Neuronal stem cell (in vitro differentiated cells): ENCODE measurements at regions not wholly inside any gene's neighbourhood (a gene's known extent, or its start where the extent isn't known, plus 50 kb on each side); places are given as distances from the start of the nearest gene placed in this dataset.

ENCODE experiments used
- DNase-seq: peaks from one replicate; pipeline ENCODE4 v3.0.0-alpha.2; 2013; ENCODE audit warnings: low spot score
- H2AFZ ChIP-seq: one replicate; pipeline ENCODE4 v1.6.1; 2013; ENCODE audit warnings: mild to moderate bottlenecking, low read length, inconsistent platforms
- H2AK5ac ChIP-seq: 2 replicates; pipeline ENCODE4 v1.6.1; 2013; ENCODE audit warnings: low read depth, mild to moderate bottlenecking, inconsistent platforms, low read length, moderate library complexity, mixed read lengths
- H2BK120ac ChIP-seq: 2 replicates; pipeline ENCODE4 v1.6.1; 2013; ENCODE audit warnings: low read depth, mild to moderate bottlenecking, inconsistent platforms, low read length, moderate library complexity, mixed read lengths
- H2BK12ac ChIP-seq: one replicate; pipeline ENCODE4 v1.6.1; 2013; ENCODE audit warnings: low read length, inconsistent platforms
- H2BK15ac ChIP-seq: 2 replicates; pipeline ENCODE4 v1.6.1; 2013; ENCODE audit warnings: mild to moderate bottlenecking, low read length, inconsistent platforms, mixed read lengths
- H2BK5ac ChIP-seq: one replicate; pipeline ENCODE4 v1.6.1; 2013; ENCODE audit warnings: inconsistent platforms, mild to moderate bottlenecking, low read length, moderate library complexity
- H3K14ac ChIP-seq: one replicate; pipeline ENCODE4 v1.6.1; 2013; ENCODE audit warnings: low read length, inconsistent platforms
- H3K18ac ChIP-seq: 2 replicates; pipeline ENCODE4 v1.6.1; 2013; ENCODE audit warnings: low read length, inconsistent platforms
- H3K23ac ChIP-seq: 2 replicates; pipeline ENCODE4 v1.6.1; 2013; ENCODE audit warnings: low read depth, mild to moderate bottlenecking, mixed read lengths, low read length, inconsistent platforms; ENCODE audit not compliant: poor library complexity
- H3K27ac ChIP-seq: replicated peaks from 3 replicates; pipeline ENCODE4 v1.5.1; 2013; ENCODE audit warnings: low read length, inconsistent platforms
- H3K27me3 ChIP-seq, 3 experiments: 2 replicates each; pipeline ENCODE4 v1.6.1; 2013; ENCODE audit warnings: low read length in 3 of 3, mild to moderate bottlenecking in 2 of 3, inconsistent platforms in 1 of 3, low read depth in 1 of 3, mixed read lengths in 1 of 3, moderate library complexity in 1 of 3; ENCODE audit not compliant: control insufficient read depth in 3 of 3, insufficient read depth in 3 of 3
- H3K36me3 ChIP-seq, 2 donors: replicated peaks in 1 of 2; 2 replicates each; pipeline ENCODE4 v1.6.1; 2013; ENCODE audit warnings: low read length in 2 of 2; ENCODE audit not compliant: control insufficient read depth in 2 of 2, insufficient read depth in 2 of 2
- H3K4ac ChIP-seq: 2 replicates; pipeline ENCODE4 v1.6.1; 2013; ENCODE audit warnings: inconsistent platforms, mild to moderate bottlenecking, low read length, moderate library complexity
- H3K4me1 ChIP-seq, 2 donors: 1 replicate in 1 of 2; 2 replicates in 1 of 2; pipeline ENCODE4 v1.6.1; 2013; ENCODE audit warnings: low read length in 2 of 2, low read depth in 1 of 2; ENCODE audit not compliant: control insufficient read depth in 2 of 2, insufficient read depth in 1 of 2
- H3K4me2 ChIP-seq: one replicate; pipeline ENCODE4 v1.6.1; 2013; ENCODE audit warnings: mild to moderate bottlenecking, low read length, inconsistent platforms; ENCODE audit not compliant: insufficient read depth, poor library complexity, severe bottlenecking
- H3K4me3 ChIP-seq, 2 donors: 2 replicates each; pipeline ENCODE4 v1.5.1; 2013; ENCODE audit warnings: low read length in 2 of 2, mild to moderate bottlenecking in 2 of 2, inconsistent platforms in 1 of 2, moderate library complexity in 1 of 2
- H3K79me1 ChIP-seq: one replicate; pipeline ENCODE4 v1.6.1; 2013; ENCODE audit warnings: low read depth, mild to moderate bottlenecking, inconsistent platforms, low read length, moderate library complexity
- H3K9ac ChIP-seq: one replicate; pipeline ENCODE4 v1.6.1; 2013; ENCODE audit warnings: mild to moderate bottlenecking, low read depth, low read length, inconsistent platforms; ENCODE audit not compliant: poor library complexity
- H3K9me3 ChIP-seq, 2 donors: replicated peaks in 1 of 2; 2 replicates each; pipeline versions ENCODE3 to v1.6.1; 2013; ENCODE audit warnings: low read length in 2 of 2, mild to moderate bottlenecking in 2 of 2, inconsistent platforms in 1 of 2, low read depth in 1 of 2, mixed read lengths in 1 of 2, moderate library complexity in 1 of 2; ENCODE audit not compliant: control insufficient read depth in 2 of 2, insufficient read depth in 1 of 2
- H4K8ac ChIP-seq: one replicate; pipeline ENCODE4 v1.6.1; 2013; ENCODE audit warnings: low read depth, mild to moderate bottlenecking, inconsistent platforms, low read length, moderate library complexity
- H4K91ac ChIP-seq: one replicate; pipeline ENCODE4 v1.6.1; 2013; ENCODE audit warnings: low read length, low read depth, mild to moderate bottlenecking, inconsistent platforms; ENCODE audit not compliant: poor library complexity
- WGBS, 2 donors: extraction: QIAGEN DNeasy Blood & Tissue Kit; methylation state at CpG; one replicate each; pipeline ENCODE4 v1.1.7; 2013; ENCODE audit warnings: missing lambda C conversion rate in 2 of 2, mixed read lengths in 1 of 2; ENCODE audit not compliant: insufficient read length in 2 of 2, insufficient replicate concordance in 1 of 2; ENCODE audit errors: extremely low coverage in 2 of 2; 5-methylcytosine and 5-hydroxymethylcytosine counted together

DNA sequence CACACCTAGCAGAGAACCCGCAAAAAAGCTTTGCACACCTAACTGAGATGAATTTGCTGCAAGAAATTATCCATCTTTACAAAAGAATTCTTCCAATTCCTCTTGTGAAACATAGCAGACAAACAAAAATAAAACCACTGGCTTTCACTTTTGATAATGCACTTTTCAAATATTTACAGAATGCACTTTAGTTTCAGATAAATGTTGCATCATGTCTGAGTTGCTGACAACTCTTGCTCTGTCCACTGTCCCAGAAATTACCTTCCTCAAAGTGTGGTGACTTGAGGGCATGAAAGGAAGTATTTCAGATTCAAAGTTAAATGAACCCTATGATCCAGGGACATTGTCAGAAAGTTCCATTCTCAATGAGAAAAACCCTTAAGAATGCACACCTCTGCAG is 256.2 kb upstream of the PARD3B start:
- no peak overlapping the region for H2BK5ac ChIP-seq
- H3K79me1 ChIP-seq, result no peaks in the 10 kb centered on the region
- H4K91ac ChIP-seq, result no peak overlapping the region
- H3K4me1 ChIP-seq, result peaks cover 3 to 9% of the 10 kb centered on the region in 2 donors
- H3K14ac ChIP-seq, result no peak overlapping the region
- no peak overlapping the region for H3K4ac ChIP-seq
- H3K4me3 ChIP-seq, result no peak overlapping the region
- no peak overlapping the region for H2AFZ ChIP-seq
- H3K9me3 ChIP-seq, result peaks cover 0 to 3% of the 10 kb centered on the region in 2 donors
- no peak overlapping the region for H3K4me2 ChIP-seq
- H3K23ac ChIP-seq, result no peak overlapping the region
- H3K36me3 ChIP-seq, result no peaks in the 10 kb centered on the region
- H3K27ac ChIP-seq, result no peak overlapping the region
- H2BK120ac ChIP-seq, result no peak overlapping the region
- no peak overlapping the region for H4K8ac ChIP-seq
- H2AK5ac ChIP-seq, result no peak overlapping the region
- no peak overlapping the region for H2BK12ac ChIP-seq
- no peak for DNase-seq
- no peak overlapping the region for H3K18ac ChIP-seq
- H3K9ac ChIP-seq, result no peak overlapping the region
- no peak overlapping the region for H2BK15ac ChIP-seq
- no CpG with 5 or more reads among the region's 1 CpG for WGBS, 2 donors
- peaks cover 0 to 2% (median 0%) of the 10 kb centered on the region in 3 experiments for H3K27me3 ChIP-seq

DNA sequence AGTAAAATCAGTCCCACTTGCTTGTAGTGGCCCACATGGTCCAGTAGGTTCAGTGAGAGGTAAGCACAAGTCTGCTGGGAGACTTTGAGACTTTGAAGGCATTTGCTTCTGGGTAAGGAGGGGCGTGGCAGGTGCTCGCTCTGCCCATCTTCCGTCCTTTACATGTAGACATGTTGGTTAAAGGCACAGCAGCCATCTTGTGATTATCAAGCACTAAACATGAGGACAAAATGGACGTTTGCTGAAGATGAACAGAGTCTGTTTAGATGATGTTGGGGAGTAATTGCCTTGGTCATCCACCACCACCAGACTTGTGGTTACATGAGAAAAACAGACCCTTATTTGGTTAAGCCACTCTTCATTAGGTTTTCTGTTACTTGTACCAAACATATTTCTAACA is 252.8 kb upstream of the PARD3B start:
- no peak overlapping the region for H3K27ac ChIP-seq
- H2BK15ac ChIP-seq, result no peak overlapping the region
- H3K9me3 ChIP-seq, result no peaks in the 10 kb centered on the region
- H3K23ac ChIP-seq, result no peak overlapping the region
- no peak overlapping the region for H3K18ac ChIP-seq
- WGBS, 2 donors, result no CpG with 5 or more reads among the region's 4 CpGs
- peak overlapping the region; percentile 31 for H2AFZ ChIP-seq
- no peak overlapping the region for H2AK5ac ChIP-seq
- H3K14ac ChIP-seq, result no peak overlapping the region
- H2BK120ac ChIP-seq, result no peak overlapping the region
- peaks cover 0 to 2% (median 0%) of the 10 kb centered on the region in 3 experiments for H3K27me3 ChIP-seq
- H4K91ac ChIP-seq, result no peak overlapping the region
- no peaks in the 10 kb centered on the region for H3K36me3 ChIP-seq
- H2BK5ac ChIP-seq, result no peak overlapping the region
- no peak overlapping the region for H3K4me2 ChIP-seq
- H3K4me1 ChIP-seq, result peaks cover 11 to 12% of the 10 kb centered on the region in 2 donors
- H3K4ac ChIP-seq, result no peak overlapping the region
- no peaks in the 10 kb centered on the region for H3K79me1 ChIP-seq
- DNase-seq, result no peak
- H2BK12ac ChIP-seq, result no peak overlapping the region
- no peak overlapping the region for H3K4me3 ChIP-seq
- no peak overlapping the region for H4K8ac ChIP-seq
- no peak overlapping the region for H3K9ac ChIP-seq

DNA sequence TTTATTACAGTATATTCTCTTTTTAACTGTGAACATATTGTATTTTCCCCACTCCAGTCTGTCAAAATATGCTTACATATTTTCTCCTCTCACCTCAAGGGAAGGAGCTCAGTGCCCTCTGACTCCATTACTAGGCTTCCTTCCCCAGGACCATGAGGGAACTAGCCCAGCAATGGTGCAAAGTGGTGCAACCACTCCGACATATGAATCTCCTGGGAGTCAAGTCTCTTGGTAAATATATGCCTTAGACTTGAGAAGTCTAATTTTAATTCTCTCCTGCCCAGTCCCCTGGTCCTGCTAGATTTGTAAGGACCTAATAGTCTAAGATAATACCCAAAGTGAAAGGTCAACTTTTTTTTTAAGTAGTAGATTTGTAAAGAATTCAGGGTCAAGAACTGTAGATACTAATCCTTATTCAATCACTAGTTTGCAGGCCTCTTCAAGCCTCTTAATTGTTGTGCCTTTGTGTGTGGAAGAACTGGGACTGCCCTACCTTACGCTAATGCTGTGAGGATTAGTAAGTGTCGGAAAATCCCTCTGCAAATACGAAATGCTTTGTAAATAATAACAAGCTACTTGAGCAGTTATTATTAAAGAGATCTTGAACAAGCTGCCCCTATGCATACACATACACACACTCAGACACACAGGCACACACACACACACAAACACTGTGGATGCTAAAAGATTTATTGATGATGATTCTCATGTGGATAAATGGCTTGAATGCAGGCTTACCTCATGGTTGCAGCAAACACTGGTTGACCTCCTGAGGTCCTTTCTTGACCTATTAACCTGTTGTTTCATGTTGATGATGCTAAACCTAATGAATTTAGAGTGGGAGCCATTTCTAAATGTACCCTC is 251.2 kb upstream of the PARD3B start:
- H3K4me1 ChIP-seq, result peaks cover 12% of the 10 kb centered on the region in 2 donors
- H3K27me3 ChIP-seq, result peaks cover 0 to 2% (median 0%) of the 10 kb centered on the region in 3 experiments
- H3K4me3 ChIP-seq, result no peak overlapping the region
- no peak overlapping the region for H2BK12ac ChIP-seq
- H3K4me2 ChIP-seq, result peak overlapping the region; percentile 35
- H3K9me3 ChIP-seq, result no peaks in the 10 kb centered on the region
- no peak overlapping the region for H3K14ac ChIP-seq
- no peak overlapping the region for H2AFZ ChIP-seq
- no peak overlapping the region for H2BK120ac ChIP-seq
- H3K79me1 ChIP-seq, result no peaks in the 10 kb centered on the region
- peak; percentile 71 for DNase-seq
- H3K9ac ChIP-seq, result no peak overlapping the region
- no peak overlapping the region for H3K4ac ChIP-seq
- H3K18ac ChIP-seq, result no peak overlapping the region
- no peak overlapping the region for H2AK5ac ChIP-seq
- no peak overlapping the region for H2BK5ac ChIP-seq
- no peak overlapping the region for H2BK15ac ChIP-seq
- no peaks in the 10 kb centered on the region for H3K36me3 ChIP-seq
- H3K23ac ChIP-seq, result no peak overlapping the region
- H4K8ac ChIP-seq, result no peak overlapping the region
- no peak overlapping the region for H3K27ac ChIP-seq
- no peak overlapping the region for H4K91ac ChIP-seq
- WGBS, 2 donors, result no CpG with 5 or more reads among the region's 4 CpGs

DNA sequence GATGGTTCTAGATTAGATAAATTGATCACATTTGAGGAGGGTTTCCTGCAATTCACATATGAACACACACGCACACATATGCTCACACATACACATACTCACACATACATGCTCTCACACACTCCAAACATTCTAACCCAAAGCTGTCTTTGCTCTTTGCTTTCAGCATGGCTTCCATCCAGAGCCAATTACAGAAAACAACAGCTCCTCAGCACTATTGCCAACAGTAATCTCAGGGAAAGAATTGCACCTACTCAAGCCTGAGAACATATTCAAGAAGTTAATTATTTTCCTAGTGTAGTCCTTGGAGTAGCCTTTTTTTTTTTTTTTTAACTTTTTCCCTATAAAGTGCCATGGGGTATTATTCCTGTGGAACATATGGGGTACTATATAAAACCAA is 246.9 kb upstream of the PARD3B start:
- H3K4ac ChIP-seq, result no peak overlapping the region
- no peak overlapping the region for H3K14ac ChIP-seq
- no peak overlapping the region for H2AK5ac ChIP-seq
- no peaks in the 10 kb centered on the region for H3K36me3 ChIP-seq
- peaks cover 12 to 14% of the 10 kb centered on the region in 2 donors for H3K4me1 ChIP-seq
- H3K18ac ChIP-seq, result no peak overlapping the region
- H3K4me2 ChIP-seq, result no peak overlapping the region
- no peak overlapping the region for H2BK5ac ChIP-seq
- H3K9ac ChIP-seq, result no peak overlapping the region
- no peak overlapping the region for H3K23ac ChIP-seq
- no peak overlapping the region for H4K8ac ChIP-seq
- H3K9me3 ChIP-seq, result no peaks in the 10 kb centered on the region
- no peak overlapping the region for H2AFZ ChIP-seq
- no peak overlapping the region for H2BK12ac ChIP-seq
- H4K91ac ChIP-seq, result no peak overlapping the region
- no CpG with 5 or more reads among the region's 1 CpG for WGBS, 2 donors
- DNase-seq, result no peak
- H3K27me3 ChIP-seq, result no peaks in the 10 kb centered on the region
- H2BK15ac ChIP-seq, result no peak overlapping the region
- no peaks in the 10 kb centered on the region for H3K79me1 ChIP-seq
- H3K4me3 ChIP-seq, result no peak overlapping the region
- H2BK120ac ChIP-seq, result no peak overlapping the region
- H3K27ac ChIP-seq, result no peak overlapping the region
